ENCODE measurements at regions not wholly inside any gene's neighbourhood (a gene's known extent, or its start where the extent isn't known, plus 50 kb on each side); places are given as distances from the start of the nearest gene placed in this dataset.

DNA sequence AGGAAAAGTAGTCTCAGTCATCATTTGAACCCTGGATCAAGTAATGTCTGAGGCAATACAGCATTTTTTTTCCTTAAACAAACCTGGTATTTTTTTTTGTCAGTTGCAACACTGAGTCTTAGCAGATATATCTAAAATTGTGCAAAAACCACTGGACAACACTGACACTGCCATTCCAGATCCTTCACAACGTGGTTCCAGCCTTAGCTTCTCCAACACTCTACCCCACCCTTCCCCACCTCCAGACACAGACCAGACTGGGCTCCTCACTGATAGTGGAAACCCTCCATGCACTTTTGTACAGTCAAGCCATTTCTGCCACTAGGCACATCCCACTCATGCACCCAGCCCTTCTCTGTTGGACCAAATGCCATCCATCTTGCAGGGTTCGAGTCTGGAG, 199.6 kb upstream of the CTNNB1 start:
- Mint-ChIP-seq H3K27me3 (ENCODE audit: insufficient read depth) (peaks cover 4% of the 10 kb centered on the region), H3K27ac (no peak overlapping the region), H3K4me3 (no peak overlapping the region), H3K36me3 (ENCODE audit: low read depth) (no peaks in the 10 kb centered on the region), H3K9me3 (no peaks in the 10 kb centered on the region), H3K4me1 (peaks cover 35% of the 10 kb centered on the region)
- no peaks in the 10 kb centered on the region for H3K36me3 ChIP-seq (ENCODE audit: control insufficient read depth, insufficient read depth, low read length)
- no peak overlapping the region for H3K9ac ChIP-seq (ENCODE audit: extremely low read depth, low read length, poor library complexity, severe bottlenecking)
- peaks cover 16% of the 10 kb centered on the region for H3K4me1 ChIP-seq (ENCODE audit: control insufficient read depth, insufficient read depth, low read length)
- WGBS, 2 experiments (ENCODE audit: insufficient coverage in 1 of 2, insufficient read length in 1 of 2), result 90 to 92% methylated on average over 2 of the region's 2 CpGs
- TF ChIP-seq, protein P1, sequence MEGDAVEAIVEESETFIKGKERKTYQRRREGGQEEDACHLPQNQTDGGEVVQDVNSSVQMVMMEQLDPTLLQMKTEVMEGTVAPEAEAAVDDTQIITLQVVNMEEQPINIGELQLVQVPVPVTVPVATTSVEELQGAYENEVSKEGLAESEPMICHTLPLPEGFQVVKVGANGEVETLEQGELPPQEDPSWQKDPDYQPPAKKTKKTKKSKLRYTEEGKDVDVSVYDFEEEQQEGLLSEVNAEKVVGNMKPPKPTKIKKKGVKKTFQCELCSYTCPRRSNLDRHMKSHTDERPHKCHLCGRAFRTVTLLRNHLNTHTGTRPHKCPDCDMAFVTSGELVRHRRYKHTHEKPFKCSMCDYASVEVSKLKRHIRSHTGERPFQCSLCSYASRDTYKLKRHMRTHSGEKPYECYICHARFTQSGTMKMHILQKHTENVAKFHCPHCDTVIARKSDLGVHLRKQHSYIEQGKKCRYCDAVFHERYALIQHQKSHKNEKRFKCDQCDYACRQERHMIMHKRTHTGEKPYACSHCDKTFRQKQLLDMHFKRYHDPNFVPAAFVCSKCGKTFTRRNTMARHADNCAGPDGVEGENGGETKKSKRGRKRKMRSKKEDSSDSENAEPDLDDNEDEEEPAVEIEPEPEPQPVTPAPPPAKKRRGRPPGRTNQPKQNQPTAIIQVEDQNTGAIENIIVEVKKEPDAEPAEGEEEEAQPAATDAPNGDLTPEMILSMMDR (conservative IDR thresholded peaks at IDR 0.05), result no peak
- no peak overlapping the region for H3K27ac ChIP-seq (ENCODE audit: low read depth, low read length)
- H3K9me3 ChIP-seq (ENCODE audit: control insufficient read depth, low read length), result no peaks in the 10 kb centered on the region
- H3K4me3 ChIP-seq (ENCODE audit: low read length), result no peak overlapping the region
- H3K27me3 ChIP-seq (ENCODE audit: control insufficient read depth, insufficient read depth, low read length, poor library complexity, severe bottlenecking), result no peaks in the 10 kb centered on the region
- DNase-seq, result no peak

DNA sequence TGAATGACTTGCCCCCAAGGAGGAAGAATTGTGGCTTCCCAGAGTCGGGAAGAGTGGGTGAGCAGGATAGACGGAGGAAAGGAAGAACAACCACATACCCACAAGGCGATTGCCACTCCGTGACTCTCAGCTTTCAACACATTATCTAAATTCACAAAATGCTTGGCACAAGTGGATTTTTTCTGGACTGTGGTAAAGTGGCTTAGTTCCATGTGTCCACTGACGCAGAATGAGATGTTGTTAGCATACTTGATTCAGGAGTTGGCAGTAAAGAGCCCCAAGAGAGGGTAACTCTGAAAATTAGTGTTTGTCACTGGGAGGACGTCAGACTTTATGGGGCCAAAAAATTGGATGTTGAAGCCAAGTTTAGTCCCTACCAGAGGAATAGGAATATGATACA, 198.8 kb upstream of the CTNNB1 start:
- Mint-ChIP-seq H3K36me3 (ENCODE audit: low read depth) (no peaks in the 10 kb centered on the region), H3K27me3 (ENCODE audit: insufficient read depth) (peaks cover 4% of the 10 kb centered on the region), H3K27ac (no peak overlapping the region), H3K9me3 (no peaks in the 10 kb centered on the region), H3K4me3 (no peak overlapping the region), H3K4me1 (peaks cover 33% of the 10 kb centered on the region)
- Histone ChIP-seq H3K36me3 (ENCODE audit: control insufficient read depth, insufficient read depth, low read length) (no peaks in the 10 kb centered on the region), H3K9me3 (ENCODE audit: control insufficient read depth, low read length) (no peaks in the 10 kb centered on the region), H3K4me1 (ENCODE audit: control insufficient read depth, insufficient read depth, low read length) (peaks cover 16% of the 10 kb centered on the region), H3K4me3 (ENCODE audit: low read length) (no peak overlapping the region), H3K9ac (ENCODE audit: extremely low read depth, low read length, poor library complexity, severe bottlenecking) (no peak overlapping the region), H3K27ac (ENCODE audit: low read depth, low read length) (no peak overlapping the region), H3K27me3 (ENCODE audit: control insufficient read depth, insufficient read depth, low read length, poor library complexity, severe bottlenecking) (no peaks in the 10 kb centered on the region)
- 93 to 100% methylated on average over 2 to 3 of the region's 6 CpGs for WGBS, 2 experiments (ENCODE audit: insufficient coverage in 1 of 2, insufficient read length in 1 of 2)
- TF ChIP-seq, protein P1 (conservative IDR thresholded peaks at IDR 0.05), result no peak
- DNase-seq, result no peak

- no peaks in the 10 kb centered on the region for H3K27me3 ChIP-seq (ENCODE audit: control insufficient read depth, insufficient read depth, low read length, poor library complexity, severe bottlenecking)
- no peaks in the 10 kb centered on the region for H3K9me3 ChIP-seq (ENCODE audit: control insufficient read depth, low read length)
Measured at GRCh38 chr3:41001556-41001955, 197.7 kb upstream of the CTNNB1 start.

More at GRCh38 chr3:41001556-41001955, 197.7 kb upstream of the CTNNB1 start:
- no peak overlapping the region for H3K27ac ChIP-seq (ENCODE audit: low read depth, low read length)
- H3K36me3 Mint-ChIP-seq (ENCODE audit: low read depth), result no peaks in the 10 kb centered on the region
- no peak overlapping the region for H3K27ac Mint-ChIP-seq
- H3K4me1 Mint-ChIP-seq, result peaks cover 23% of the 10 kb centered on the region
- 70 to 80% methylated on average over 1 of the region's 1 CpG for WGBS, 2 experiments (ENCODE audit: insufficient coverage in 1 of 2, insufficient read length in 1 of 2)
- no peaks in the 10 kb centered on the region for H3K36me3 ChIP-seq (ENCODE audit: control insufficient read depth, insufficient read depth, low read length)
- H3K9me3 Mint-ChIP-seq, result no peaks in the 10 kb centered on the region
- no peak overlapping the region for H3K4me3 Mint-ChIP-seq
- H3K4me3 ChIP-seq (ENCODE audit: low read length), result no peak overlapping the region
- peaks cover 4% of the 10 kb centered on the region for H3K27me3 Mint-ChIP-seq (ENCODE audit: insufficient read depth)
- H3K4me1 ChIP-seq (ENCODE audit: control insufficient read depth, insufficient read depth, low read length), result peaks cover 8% of the 10 kb centered on the region
- DNase-seq, result no peak
- H3K9ac ChIP-seq (ENCODE audit: extremely low read depth, low read length, poor library complexity, severe bottlenecking), result no peak overlapping the region
- TF ChIP-seq, protein P1 (conservative IDR thresholded peaks at IDR 0.05), result no peak

Measured in endodermal cell (in vitro differentiated cells).